Endodermal cell (in vitro differentiated cells): ENCODE measurements at regions not wholly inside any gene's neighbourhood (a gene's known extent, or its start where the extent isn't known, plus 50 kb on each side); places are given as distances from the start of the nearest gene placed in this dataset.

Experiments
- DNase-seq: peaks from one replicate; pipeline ENCODE4 v3.0.0-alpha.2; 2017
- H3K27ac ChIP-seq: 2 replicates; pipeline ENCODE4 v1.5.1; 2013; ENCODE audit warnings: mild to moderate bottlenecking, low read depth, low read length, moderate library complexity
- H3K27me3 ChIP-seq: 2 replicates; pipeline ENCODE4 v1.6.1; 2013; ENCODE audit warnings: mild to moderate bottlenecking, low read length, moderate library complexity; ENCODE audit not compliant: insufficient read depth, control insufficient read depth, poor library complexity, severe bottlenecking
- H3K36me3 ChIP-seq: 2 replicates; pipeline ENCODE4 v1.7.0; 2013; ENCODE audit warnings: mild to moderate bottlenecking, low read length, moderate library complexity; ENCODE audit not compliant: control insufficient read depth, insufficient read depth
- H3K4me1 ChIP-seq: one replicate; pipeline ENCODE4 v1.7.0; 2013; ENCODE audit warnings: low read length; ENCODE audit not compliant: control insufficient read depth, insufficient read depth
- H3K4me3 ChIP-seq: 2 replicates; pipeline ENCODE4 v1.5.1; 2013; ENCODE audit warnings: mild to moderate bottlenecking, low read length, moderate library complexity
- H3K9ac ChIP-seq: 2 replicates; pipeline ENCODE4 v1.6.1; 2013; ENCODE audit warnings: mild to moderate bottlenecking, low read length, moderate library complexity; ENCODE audit not compliant: poor library complexity, severe bottlenecking; ENCODE audit errors: extremely low read depth
- H3K9me3 ChIP-seq: 2 replicates; pipeline ENCODE4 v1.6.1; 2013; ENCODE audit warnings: mild to moderate bottlenecking, low read length, moderate library complexity; ENCODE audit not compliant: control insufficient read depth
- H3K27ac Mint-ChIP-seq: 2 replicates; pipeline ENCODE4 v1.8.0; 2020; ENCODE audit warnings: mixed read lengths
- H3K27me3 Mint-ChIP-seq: 2 replicates; pipeline ENCODE4 v1.8.0; 2021; ENCODE audit warnings: mild to moderate bottlenecking, mixed read lengths; ENCODE audit not compliant: insufficient read depth
- H3K36me3 Mint-ChIP-seq: 2 replicates; pipeline ENCODE4 v1.8.0; 2020; ENCODE audit warnings: low read depth, mixed read lengths
- H3K4me1 Mint-ChIP-seq: 2 replicates; pipeline ENCODE4 v1.8.0; 2020; ENCODE audit warnings: mixed read lengths
- H3K4me3 Mint-ChIP-seq: 2 replicates; pipeline ENCODE4 v1.8.0; 2020; ENCODE audit warnings: mild to moderate bottlenecking, moderate library complexity, mixed read lengths
- H3K9me3 Mint-ChIP-seq: 2 replicates; pipeline ENCODE4 v1.8.0; 2020; ENCODE audit warnings: mild to moderate bottlenecking, mixed read lengths
- WGBS, 2 experiments: methylation state at CpG; one replicate each; pipeline versions ENCODE4 v1.1.5 to v1.1.7; 2013; ENCODE audit warnings: missing lambda C conversion rate in 2 of 2, mixed read lengths in 1 of 2; ENCODE audit not compliant: insufficient coverage in 1 of 2, insufficient read length in 1 of 2; 5-methylcytosine and 5-hydroxymethylcytosine counted together
- TF ChIP-seq, protein P1 (sequence below): fragments of 200-600 bp; sonication (generic); conservative IDR thresholded peaks from 2 replicates; pipeline ENCODE4 v1.5.0; 2021; ENCODE audit warnings: antibody characterized with exemption, mild to moderate bottlenecking

DNA sequence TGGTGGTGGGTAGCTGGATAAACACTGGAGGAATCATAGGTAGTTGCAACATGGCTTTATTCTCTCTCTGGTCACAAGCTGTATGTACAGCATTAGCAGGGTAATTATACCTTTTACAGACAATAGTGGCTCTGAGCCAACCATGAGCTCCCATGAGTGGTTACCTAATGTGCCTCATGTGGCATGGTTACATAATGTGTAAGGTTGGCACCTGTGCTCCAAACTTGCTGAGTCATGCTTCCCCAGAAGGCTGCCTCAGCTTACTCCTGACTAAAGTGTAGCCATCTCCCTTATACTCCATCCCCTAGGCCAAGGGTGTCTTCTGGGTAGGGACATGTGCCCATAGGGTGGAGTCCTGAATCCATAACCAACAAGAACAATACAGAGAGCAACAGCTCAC is 345.3 kb upstream of the SEMA3C start:
- H3K27ac ChIP-seq: no peak overlapping the region
- peaks cover 21% of the 10 kb centered on the region for H3K9me3 ChIP-seq
- peaks cover 12% of the 10 kb centered on the region for H3K9me3 Mint-ChIP-seq
- no peaks in the 10 kb centered on the region for H3K27me3 ChIP-seq
- H3K4me1 Mint-ChIP-seq: no peaks in the 10 kb centered on the region
- no peaks in the 10 kb centered on the region for H3K27me3 Mint-ChIP-seq
- TF ChIP-seq, protein P1, sequence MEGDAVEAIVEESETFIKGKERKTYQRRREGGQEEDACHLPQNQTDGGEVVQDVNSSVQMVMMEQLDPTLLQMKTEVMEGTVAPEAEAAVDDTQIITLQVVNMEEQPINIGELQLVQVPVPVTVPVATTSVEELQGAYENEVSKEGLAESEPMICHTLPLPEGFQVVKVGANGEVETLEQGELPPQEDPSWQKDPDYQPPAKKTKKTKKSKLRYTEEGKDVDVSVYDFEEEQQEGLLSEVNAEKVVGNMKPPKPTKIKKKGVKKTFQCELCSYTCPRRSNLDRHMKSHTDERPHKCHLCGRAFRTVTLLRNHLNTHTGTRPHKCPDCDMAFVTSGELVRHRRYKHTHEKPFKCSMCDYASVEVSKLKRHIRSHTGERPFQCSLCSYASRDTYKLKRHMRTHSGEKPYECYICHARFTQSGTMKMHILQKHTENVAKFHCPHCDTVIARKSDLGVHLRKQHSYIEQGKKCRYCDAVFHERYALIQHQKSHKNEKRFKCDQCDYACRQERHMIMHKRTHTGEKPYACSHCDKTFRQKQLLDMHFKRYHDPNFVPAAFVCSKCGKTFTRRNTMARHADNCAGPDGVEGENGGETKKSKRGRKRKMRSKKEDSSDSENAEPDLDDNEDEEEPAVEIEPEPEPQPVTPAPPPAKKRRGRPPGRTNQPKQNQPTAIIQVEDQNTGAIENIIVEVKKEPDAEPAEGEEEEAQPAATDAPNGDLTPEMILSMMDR: no peak
- H3K36me3 ChIP-seq: no peaks in the 10 kb centered on the region
- H3K36me3 Mint-ChIP-seq: no peaks in the 10 kb centered on the region
- H3K9ac ChIP-seq: no peak overlapping the region
- DNase-seq: no peak
- no peak overlapping the region for H3K4me3 Mint-ChIP-seq
- H3K4me1 ChIP-seq: no peaks in the 10 kb centered on the region
- H3K4me3 ChIP-seq: no peak overlapping the region
- H3K27ac Mint-ChIP-seq: no peak overlapping the region

DNA sequence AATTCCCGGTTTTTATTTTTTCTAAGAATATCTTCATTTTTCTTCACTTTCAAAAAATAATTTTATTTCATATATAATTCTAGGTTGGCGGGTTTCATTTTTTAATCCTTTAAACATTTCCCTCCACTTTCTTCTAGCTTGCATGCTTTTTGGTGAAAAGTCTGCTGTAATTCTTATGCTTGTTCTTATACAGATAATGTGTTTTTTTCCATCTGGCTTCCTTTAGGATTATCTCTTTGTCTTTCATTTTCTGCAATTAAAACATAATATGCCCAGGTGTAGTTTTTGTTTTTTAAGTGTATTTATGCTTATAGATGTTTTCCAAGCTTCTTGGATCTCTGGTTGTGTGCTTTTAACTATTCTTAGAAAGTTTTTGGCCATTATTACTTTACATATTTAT is 341.3 kb upstream of the SEMA3C start:
- H3K9ac ChIP-seq: no peak overlapping the region
- H3K27me3 ChIP-seq: no peaks in the 10 kb centered on the region
- no peak overlapping the region for H3K27ac ChIP-seq
- no peak for DNase-seq
- TF ChIP-seq, protein P1: no peak
- no peaks in the 10 kb centered on the region for H3K4me1 ChIP-seq
- H3K9me3 Mint-ChIP-seq: peaks cover 12% of the 10 kb centered on the region
- H3K27ac Mint-ChIP-seq: no peak overlapping the region
- no peaks in the 10 kb centered on the region for H3K27me3 Mint-ChIP-seq
- 83% methylated on average over 1 of the region's 2 CpGs; no CpG with 5 or more reads in 1 of the 2 experiments for WGBS, 2 experiments
- H3K9me3 ChIP-seq: peaks cover 23% of the 10 kb centered on the region
- no peaks in the 10 kb centered on the region for H3K36me3 Mint-ChIP-seq
- no peak overlapping the region for H3K4me3 ChIP-seq
- no peaks in the 10 kb centered on the region for H3K36me3 ChIP-seq
- H3K4me3 Mint-ChIP-seq: no peak overlapping the region
- H3K4me1 Mint-ChIP-seq: no peaks in the 10 kb centered on the region

DNA sequence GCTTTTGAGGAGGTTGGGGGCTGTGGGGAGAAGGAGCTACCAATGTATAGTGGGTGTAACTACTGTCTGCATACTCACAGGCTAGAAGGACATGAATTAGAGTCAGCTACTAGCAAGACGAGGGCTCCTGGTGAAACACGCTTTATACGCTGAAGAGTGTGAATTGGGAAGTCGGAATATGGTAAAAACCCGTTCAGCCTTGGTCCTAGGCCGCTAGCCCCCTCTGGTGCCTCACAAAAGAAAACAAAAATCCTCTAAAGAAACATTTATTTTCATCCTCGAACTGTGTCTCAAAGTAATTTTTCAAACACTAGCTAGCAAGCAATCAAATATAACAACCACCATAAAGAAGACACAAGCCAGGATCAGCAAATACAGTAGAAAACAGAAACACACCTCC is 338.1 kb upstream of the SEMA3C start:
- Mint-ChIP-seq H3K27ac (no peak overlapping the region), H3K4me1 (peaks cover under 1% of the 10 kb centered on the region), H3K9me3 (peaks cover 3% of the 10 kb centered on the region), H3K36me3 (no peaks in the 10 kb centered on the region), H3K27me3 (no peaks in the 10 kb centered on the region), H3K4me3 (no peak overlapping the region)
- DNase-seq: peak; percentile 75
- TF ChIP-seq, protein P1: peak; percentile 72
- WGBS, 2 experiments: 68 to 75% methylated on average over 7 of the region's 7 CpGs
- no peak overlapping the region for H3K9ac ChIP-seq
- no peaks in the 10 kb centered on the region for H3K27me3 ChIP-seq
- H3K9me3 ChIP-seq: peaks cover 23% of the 10 kb centered on the region
- H3K4me1 ChIP-seq: no peaks in the 10 kb centered on the region
- no peak overlapping the region for H3K4me3 ChIP-seq
- no peak overlapping the region for H3K27ac ChIP-seq
- H3K36me3 ChIP-seq: no peaks in the 10 kb centered on the region
